ENCODE measurements at regions not wholly inside any gene's neighbourhood (a gene's known extent, or its start where the extent isn't known, plus 50 kb on each side); places are given as distances from the start of the nearest gene placed in this dataset.
"Not testable (repeated sequence)": the region's sequence is repeated elsewhere in the genome, so short reads cannot be mapped to it uniquely, and the experiment has no call there.

GRCh38 chr6:27547157-27548075 is 74.5 kb upstream of the ZNF184 start:
- H3K9me3 Mint-ChIP-seq (ENCODE audit: unreplicated experiment) = peaks cover 11% of the 10 kb centered on the region
- peaks cover 31% of the 10 kb centered on the region for H3K27me3 Mint-ChIP-seq (ENCODE audit: unreplicated experiment)
- no peaks in the 10 kb centered on the region for H3K36me3 Mint-ChIP-seq (ENCODE audit: unreplicated experiment)
- peak overlapping the region; percentile 60 for H3K27ac Mint-ChIP-seq (ENCODE audit: unreplicated experiment)
- DNase-seq = peak; percentile 37
- H3K4me3 Mint-ChIP-seq (ENCODE audit: unreplicated experiment) = peak overlapping the region; percentile 90
- TF ChIP-seq, protein P1, sequence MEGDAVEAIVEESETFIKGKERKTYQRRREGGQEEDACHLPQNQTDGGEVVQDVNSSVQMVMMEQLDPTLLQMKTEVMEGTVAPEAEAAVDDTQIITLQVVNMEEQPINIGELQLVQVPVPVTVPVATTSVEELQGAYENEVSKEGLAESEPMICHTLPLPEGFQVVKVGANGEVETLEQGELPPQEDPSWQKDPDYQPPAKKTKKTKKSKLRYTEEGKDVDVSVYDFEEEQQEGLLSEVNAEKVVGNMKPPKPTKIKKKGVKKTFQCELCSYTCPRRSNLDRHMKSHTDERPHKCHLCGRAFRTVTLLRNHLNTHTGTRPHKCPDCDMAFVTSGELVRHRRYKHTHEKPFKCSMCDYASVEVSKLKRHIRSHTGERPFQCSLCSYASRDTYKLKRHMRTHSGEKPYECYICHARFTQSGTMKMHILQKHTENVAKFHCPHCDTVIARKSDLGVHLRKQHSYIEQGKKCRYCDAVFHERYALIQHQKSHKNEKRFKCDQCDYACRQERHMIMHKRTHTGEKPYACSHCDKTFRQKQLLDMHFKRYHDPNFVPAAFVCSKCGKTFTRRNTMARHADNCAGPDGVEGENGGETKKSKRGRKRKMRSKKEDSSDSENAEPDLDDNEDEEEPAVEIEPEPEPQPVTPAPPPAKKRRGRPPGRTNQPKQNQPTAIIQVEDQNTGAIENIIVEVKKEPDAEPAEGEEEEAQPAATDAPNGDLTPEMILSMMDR (IDR thresholded peaks at IDR 0.05; ENCODE audit: partially characterized antibody, unreplicated experiment) = no peak
- peaks cover 6% of the 10 kb centered on the region for H3K4me1 Mint-ChIP-seq (ENCODE audit: low read depth, unreplicated experiment)

DNA sequence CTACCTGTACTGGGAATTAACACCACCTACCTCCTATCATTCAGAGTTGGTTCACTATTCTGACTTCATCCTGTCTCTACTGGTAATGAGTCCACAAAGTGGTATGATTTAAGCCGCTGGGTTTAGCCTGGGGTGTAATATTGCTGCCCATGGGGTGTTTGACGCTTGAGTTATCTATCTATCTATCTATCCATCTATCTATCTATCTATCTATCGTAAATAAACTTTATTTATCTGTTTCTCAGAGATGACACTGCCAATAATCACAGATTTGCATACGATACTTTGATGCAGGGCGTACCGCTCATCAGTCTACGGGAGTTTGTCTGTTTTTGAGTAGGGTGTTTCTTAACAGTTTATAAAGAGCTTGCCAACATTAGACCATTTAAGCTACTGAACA is 73.6 kb upstream of the ZNF184 start:
- Mint-ChIP-seq H3K27ac (ENCODE audit: unreplicated experiment) (no peak overlapping the region), H3K4me1 (ENCODE audit: low read depth, unreplicated experiment) (peaks cover 6% of the 10 kb centered on the region), H3K9me3 (ENCODE audit: unreplicated experiment) (peaks cover 11% of the 10 kb centered on the region), H3K36me3 (ENCODE audit: unreplicated experiment) (no peaks in the 10 kb centered on the region), H3K27me3 (ENCODE audit: unreplicated experiment) (peaks cover 35% of the 10 kb centered on the region), H3K4me3 (ENCODE audit: unreplicated experiment) (no peak overlapping the region)
- no peak for DNase-seq
- TF ChIP-seq, protein P1 (IDR thresholded peaks at IDR 0.05; ENCODE audit: partially characterized antibody, unreplicated experiment) = no peak

GRCh38 chr6:27545271-27546046 is 72.6 kb upstream of the ZNF184 start:
- Mint-ChIP-seq H3K36me3 (ENCODE audit: unreplicated experiment) (no peaks in the 10 kb centered on the region), H3K9me3 (ENCODE audit: unreplicated experiment) (peaks cover 11% of the 10 kb centered on the region), H3K27me3 (ENCODE audit: unreplicated experiment) (peaks cover 37% of the 10 kb centered on the region), H3K4me1 (ENCODE audit: low read depth, unreplicated experiment) (peaks cover 6% of the 10 kb centered on the region), H3K4me3 (ENCODE audit: unreplicated experiment) (peak overlapping the region; percentile 86), H3K27ac (ENCODE audit: unreplicated experiment) (peak overlapping the region; percentile 59)
- TF ChIP-seq, protein P1 (IDR thresholded peaks at IDR 0.05; ENCODE audit: partially characterized antibody, unreplicated experiment) = no peak
- DNase-seq = no peak

DNA sequence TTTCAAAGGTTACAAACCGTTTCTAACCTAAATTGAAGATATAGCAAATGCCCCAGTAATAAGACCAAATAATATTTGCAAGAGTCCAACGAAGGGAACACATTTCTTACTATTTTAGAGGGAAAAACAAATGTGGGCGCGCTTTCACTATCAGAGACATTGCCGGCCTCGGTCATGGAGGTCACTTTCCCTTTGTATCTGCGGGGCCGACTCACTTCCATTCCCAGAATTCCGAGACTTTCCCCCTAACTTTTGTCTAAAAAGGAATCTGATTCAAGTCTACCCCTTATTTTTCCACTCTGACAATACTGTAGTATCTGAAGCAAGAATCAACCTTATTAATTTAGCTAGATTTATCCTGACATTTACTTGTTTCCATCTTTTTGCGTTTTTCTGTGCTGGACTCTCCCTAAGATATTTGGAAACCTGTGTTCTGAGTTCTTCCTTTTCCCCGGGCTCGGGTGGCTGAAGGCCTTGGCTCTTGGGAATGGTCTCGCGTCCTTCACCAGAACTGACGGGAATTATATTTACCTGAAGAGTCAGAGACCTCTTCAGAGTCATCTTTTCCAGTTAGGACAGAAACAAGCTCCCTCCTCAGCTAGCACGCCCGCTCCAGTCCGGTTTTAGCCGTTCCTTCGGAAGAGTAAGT is 71.8 kb upstream of the ZNF184 start:
- Mint-ChIP-seq H3K27ac (ENCODE audit: unreplicated experiment) (no peak overlapping the region), H3K4me3 (ENCODE audit: unreplicated experiment) (peak overlapping the region; percentile 86), H3K36me3 (ENCODE audit: unreplicated experiment) (no peaks in the 10 kb centered on the region), H3K27me3 (ENCODE audit: unreplicated experiment) (peaks cover 35% of the 10 kb centered on the region), H3K4me1 (ENCODE audit: low read depth, unreplicated experiment) (peaks cover 6% of the 10 kb centered on the region), H3K9me3 (ENCODE audit: unreplicated experiment) (peaks cover 11% of the 10 kb centered on the region)
- no peak for DNase-seq
- TF ChIP-seq, protein P1 (IDR thresholded peaks at IDR 0.05; ENCODE audit: partially characterized antibody, unreplicated experiment) = no peak

- not testable (repeated sequence) for H3K27ac Mint-ChIP-seq (ENCODE audit: unreplicated experiment); DNase-seq; H3K36me3 Mint-ChIP-seq (ENCODE audit: unreplicated experiment); H3K4me3 Mint-ChIP-seq (ENCODE audit: unreplicated experiment); H3K4me1 Mint-ChIP-seq (ENCODE audit: low read depth, unreplicated experiment)
- Mint-ChIP-seq H3K27me3 (ENCODE audit: unreplicated experiment) (peaks cover 35% of the 10 kb centered on the region), H3K9me3 (ENCODE audit: unreplicated experiment) (peaks cover 13% of the 10 kb centered on the region)
These were observed 71.2 kb upstream of the ZNF184 start for GRCh38 chr6:27544135-27544534.

All from glutamatergic neuron (in vitro differentiated cells).